KOPT-K1 (cell line): ENCODE measurements at regions not wholly inside any gene's neighbourhood (a gene's known extent, or its start where the extent isn't known, plus 50 kb on each side); places are given as distances from the start of the nearest gene placed in this dataset.

Experiments
- H3K27ac ChIP-seq: fragments of 200-600 bp; sonication (generic); 2 replicates; pipeline ENCODE4 v1.5.1; 2016; ENCODE audit warnings: antibody characterized with exemption, mild to moderate bottlenecking, low read depth, low read length; ENCODE audit not compliant: poor library complexity, severe bottlenecking
- H3K36me3 ChIP-seq: fragments of 200-600 bp; sonication (generic); 2 replicates; pipeline ENCODE4 v1.5.1; 2017; ENCODE audit warnings: antibody characterized with exemption, mild to moderate bottlenecking, low read length, moderate library complexity; ENCODE audit not compliant: insufficient read depth
- H3K9me3 ChIP-seq: fragments of 200-600 bp; sonication (generic); 2 replicates; pipeline ENCODE4 v1.5.1; 2017; ENCODE audit warnings: antibody characterized with exemption, low read length, mild to moderate bottlenecking; ENCODE audit not compliant: insufficient read depth, poor library complexity, severe bottlenecking

- H3K27ac ChIP-seq: no peak overlapping the region
- peaks cover 8% of the 10 kb centered on the region for H3K9me3 ChIP-seq
- H3K36me3 ChIP-seq: no peaks in the 10 kb centered on the region
Observed at GRCh38 chr7:112864380-112864779, 74.2 kb upstream of the TMEM168 start.

- Histone ChIP-seq H3K9me3 (peaks cover 4% of the 10 kb centered on the region), H3K27ac (no peak overlapping the region), H3K36me3 (peaks cover 10% of the 10 kb centered on the region)
Observed at GRCh38 chr7:112858838-112859237, 68.6 kb upstream of the TMEM168 start.

GRCh38 chr7:112855227-112855626, 65.0 kb upstream of the TMEM168 start:
- H3K9me3 ChIP-seq: peaks cover 4% of the 10 kb centered on the region
- H3K27ac ChIP-seq: no peak overlapping the region
- peaks cover 10% of the 10 kb centered on the region for H3K36me3 ChIP-seq

- H3K9me3 ChIP-seq: peaks cover 4% of the 10 kb centered on the region
- H3K27ac ChIP-seq: no peak overlapping the region
- peaks cover 10% of the 10 kb centered on the region for H3K36me3 ChIP-seq
Observed at GRCh38 chr7:112854169-112854568, 64.0 kb upstream of the TMEM168 start.

- Histone ChIP-seq H3K36me3 (peaks cover 8% of the 10 kb centered on the region), H3K9me3 (peaks cover 4% of the 10 kb centered on the region)
Observed at GRCh38 chr7:112853422-112853821, 63.2 kb upstream of the TMEM168 start.

GRCh38 chr7:112843151-112843550, 53.0 kb upstream of the TMEM168 start:
- peaks cover 10% of the 10 kb centered on the region for H3K9me3 ChIP-seq
- H3K36me3 ChIP-seq: no peaks in the 10 kb centered on the region
- no peak overlapping the region for H3K27ac ChIP-seq

More at GRCh38 chr7:112853422-112853821, 63.2 kb upstream of the TMEM168 start:
- no peak overlapping the region for H3K27ac ChIP-seq
